Limb (tissue), 2 donors: ENCODE measurements at regions not wholly inside any gene's neighbourhood (a gene's known extent, or its start where the extent isn't known, plus 50 kb on each side); places are given as distances from the start of the nearest gene placed in this dataset.

ENCODE experiments used
- DNase-seq, 2 donors: peaks; one replicate each; pipeline ENCODE4 v3.0.0-alpha.2; 2016; ENCODE audit errors: extremely low spot score in 2 of 2

- peak in 1 of 2 donors; percentile 35 for DNase-seq
These were observed 277.2 kb upstream of the MPDZ start for GRCh38 chr9:13556656-13557055.

- DNase-seq, result no peak
These were observed 276.6 kb upstream of the MPDZ start for GRCh38 chr9:13555989-13556500.

- DNase-seq, result no peak
These were observed 276.0 kb upstream of the MPDZ start for GRCh38 chr9:13555516-13555915.

- DNase-seq, result no peak
These were observed 275.1 kb upstream of the MPDZ start for GRCh38 chr9:13554626-13555025.

GRCh38 chr9:13552606-13553215 is 273.2 kb upstream of the MPDZ start:
- DNase-seq, result no peak

- no peak for DNase-seq
These were observed 271.0 kb upstream of the MPDZ start for GRCh38 chr9:13550519-13550918.

GRCh38 chr9:13548535-13548934 is 269.0 kb upstream of the MPDZ start:
- no peak for DNase-seq

- DNase-seq, result no peak
These were observed 255.6 kb upstream of the MPDZ start for GRCh38 chr9:13535141-13535540.

- no peak for DNase-seq
These were observed 254.5 kb upstream of the MPDZ start for GRCh38 chr9:13534006-13534405.

- DNase-seq, result no peak
These were observed 252.9 kb upstream of the MPDZ start for GRCh38 chr9:13532407-13532806.

GRCh38 chr9:13529321-13530104 is 250.0 kb upstream of the MPDZ start:
- peak; percentile 20 to 60 for DNase-seq

GRCh38 chr9:13524245-13524644 is 244.8 kb upstream of the MPDZ start:
- no peak for DNase-seq

- DNase-seq, result no peak
These were observed 240.6 kb upstream of the MPDZ start for GRCh38 chr9:13520069-13520468.

GRCh38 chr9:13513716-13514444 is 234.4 kb upstream of the MPDZ start:
- DNase-seq, result peak in 1 of 2 donors; percentile 57

GRCh38 chr9:13513286-13513685 is 233.8 kb upstream of the MPDZ start:
- peak; percentile 43 to 89 for DNase-seq

GRCh38 chr9:13508681-13509080 is 229.2 kb upstream of the MPDZ start:
- no peak for DNase-seq

- DNase-seq, result no peak
These were observed 228.6 kb upstream of the MPDZ start for GRCh38 chr9:13508086-13508485.

GRCh38 chr9:13505797-13506196 is 226.3 kb upstream of the MPDZ start:
- DNase-seq, result no peak

- no peak for DNase-seq
These were observed 224.1 kb upstream of the MPDZ start for GRCh38 chr9:13503599-13503998.

- DNase-seq, result no peak
These were observed 223.0 kb upstream of the MPDZ start for GRCh38 chr9:13502484-13502883.

GRCh38 chr9:13501018-13501417 is 221.5 kb upstream of the MPDZ start:
- no peak for DNase-seq

- DNase-seq, result no peak
These were observed 220.5 kb upstream of the MPDZ start for GRCh38 chr9:13500034-13500433.
